ENCODE measurements at regions not wholly inside any gene's neighbourhood (a gene's known extent, or its start where the extent isn't known, plus 50 kb on each side); places are given as distances from the start of the nearest gene placed in this dataset.

DNA sequence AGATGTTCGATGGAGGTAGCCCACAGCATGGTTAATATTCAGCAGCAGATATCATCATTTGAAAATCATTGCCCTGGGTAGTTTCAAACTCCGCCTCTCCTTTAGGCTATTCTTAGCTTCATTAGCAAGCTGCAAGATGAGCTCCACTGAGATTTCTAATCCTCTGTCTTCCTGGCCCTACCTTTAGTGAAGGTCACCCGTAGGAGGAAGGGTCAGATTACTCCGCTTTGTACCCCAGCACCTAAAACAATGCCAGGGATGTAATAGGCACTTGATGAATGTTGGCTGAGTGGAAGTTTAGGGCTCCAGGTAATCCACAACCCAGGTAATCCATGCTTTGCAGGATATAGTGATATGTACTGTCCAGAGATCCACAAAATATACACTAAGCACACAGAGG lies 260.1 kb upstream of the MTNR1B start:
- no peak for DNase-seq (ENCODE audit: low spot score)

DNA sequence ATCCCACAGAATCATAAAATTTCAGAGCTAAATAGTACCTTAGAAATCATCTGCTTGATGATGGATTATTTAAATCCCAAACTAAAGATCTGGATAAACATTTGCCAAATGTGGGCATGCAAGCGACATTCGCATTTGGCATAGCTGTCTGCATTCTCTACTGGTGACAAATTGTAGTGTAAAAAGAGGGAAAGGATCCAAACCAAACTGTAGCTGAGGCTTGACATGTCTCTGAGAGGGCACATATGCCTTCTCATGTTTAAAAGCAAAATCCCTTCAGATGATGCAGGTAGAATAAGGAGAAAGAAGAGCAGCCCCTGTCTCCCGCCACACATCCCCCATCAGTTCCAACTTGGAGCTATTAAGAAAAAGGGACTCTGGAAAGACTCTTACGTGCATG lies 257.5 kb upstream of the MTNR1B start:
- DNase-seq (ENCODE audit: low spot score): no peak

DNA sequence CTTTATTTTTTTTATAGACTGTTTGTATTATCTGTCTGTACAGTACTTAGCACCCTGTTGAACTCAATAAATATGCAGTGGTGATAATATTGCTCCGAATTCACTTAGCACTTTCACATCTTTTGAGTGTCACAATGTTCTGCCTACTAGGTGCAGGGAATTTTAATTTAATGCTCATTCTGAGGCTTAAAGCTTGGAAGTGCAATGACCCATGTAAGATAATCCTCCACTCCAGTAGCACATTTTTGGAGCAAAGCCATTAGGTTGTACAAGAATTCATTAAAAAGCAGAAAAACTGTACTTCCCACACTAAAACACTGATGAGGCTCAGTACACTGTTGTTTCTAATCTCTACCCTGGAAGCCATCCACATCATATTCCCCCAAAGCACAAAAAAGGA lies 255.3 kb upstream of the MTNR1B start:
- no peak for DNase-seq (ENCODE audit: low spot score)

DNA sequence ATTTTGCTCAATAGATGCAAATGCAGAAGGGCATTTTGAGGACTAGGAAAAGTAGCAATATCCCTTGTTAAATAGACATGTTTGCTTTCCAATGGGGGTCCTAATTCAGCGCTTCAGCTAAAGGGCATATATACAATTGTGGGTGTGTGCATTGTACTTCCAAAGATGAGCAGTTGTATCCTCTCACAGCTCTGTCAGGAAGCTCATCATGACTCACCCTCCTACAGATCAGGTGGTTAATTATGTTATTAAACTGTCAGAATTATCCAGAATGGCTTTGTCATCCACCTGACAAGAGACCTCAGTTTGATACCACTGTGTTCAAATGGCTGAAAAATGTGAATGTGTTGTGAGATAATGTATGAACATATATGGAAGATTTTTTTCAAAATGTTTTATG lies 252.2 kb upstream of the MTNR1B start:
- no peak for DNase-seq (ENCODE audit: low spot score)

DNA sequence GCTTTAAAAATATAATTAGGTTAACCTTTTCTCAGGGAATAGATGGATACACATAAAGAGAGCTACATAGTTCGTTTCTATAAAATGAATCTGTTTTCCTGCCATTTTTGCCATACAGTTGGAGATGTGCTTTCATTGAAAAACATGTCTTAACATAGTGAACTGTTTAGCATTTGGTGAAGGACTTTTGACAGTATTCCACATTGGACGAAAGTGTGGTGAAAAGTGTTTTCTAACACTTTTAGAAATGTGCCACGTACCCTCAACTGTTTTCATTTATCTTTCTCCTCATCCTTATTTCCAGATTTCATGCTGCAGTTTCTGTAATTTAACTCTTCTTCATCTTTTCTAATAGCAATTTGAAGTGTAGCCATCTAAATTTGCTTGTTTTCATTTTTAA lies 249.1 kb upstream of the MTNR1B start:
- no peak for DNase-seq (ENCODE audit: low spot score)

- DNase-seq (ENCODE audit: low spot score): no peak
Measured at GRCh38 chr11:92725352-92725751, 244.1 kb upstream of the MTNR1B start.

GRCh38 chr11:92727123-92727522 lies 242.3 kb upstream of the MTNR1B start:
- DNase-seq (ENCODE audit: low spot score): no peak

DNA sequence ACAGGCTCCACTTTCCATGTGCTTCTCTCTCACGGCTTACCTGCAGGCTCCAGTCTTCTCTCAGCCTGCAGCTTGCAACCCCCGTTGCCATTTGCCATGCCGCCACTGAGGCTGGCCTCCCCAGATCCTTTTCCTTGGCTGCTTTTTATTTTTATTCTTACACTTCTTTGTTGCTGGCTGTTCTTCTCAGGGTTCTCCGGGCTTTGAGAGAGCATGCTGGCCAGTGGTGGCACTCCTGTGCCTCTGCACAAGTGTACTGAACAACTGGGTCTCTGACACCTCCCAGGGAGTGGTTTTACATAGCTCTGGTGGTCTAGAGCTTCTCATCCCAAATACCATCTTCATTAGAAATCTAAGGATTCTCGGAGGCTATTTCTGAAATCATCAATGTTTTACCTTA lies 241.7 kb upstream of the MTNR1B start:
- DNase-seq (ENCODE audit: low spot score): no peak

- DNase-seq (ENCODE audit: low spot score): no peak
Measured at GRCh38 chr11:92728628-92729027, 240.8 kb upstream of the MTNR1B start.

DNA sequence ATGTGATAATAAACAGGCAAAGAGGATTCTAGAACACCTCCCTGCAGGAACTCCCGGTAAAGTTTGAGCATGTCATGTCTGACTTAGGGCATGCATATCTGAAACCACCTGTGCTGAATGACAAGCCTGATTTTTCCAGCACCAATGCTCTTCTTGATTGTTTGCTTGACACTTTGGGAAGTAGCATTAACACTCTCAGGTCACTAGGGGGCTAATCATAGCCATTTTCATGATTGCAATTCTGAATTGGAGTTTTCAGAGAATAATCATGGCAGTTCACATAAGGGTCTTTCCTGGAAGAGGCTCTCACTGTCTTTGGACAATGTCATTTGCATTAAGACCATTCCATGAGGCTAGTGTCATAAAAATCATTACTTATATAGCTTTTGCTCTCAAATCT lies 234.4 kb upstream of the MTNR1B start:
- no peak for DNase-seq (ENCODE audit: low spot score)

DNA sequence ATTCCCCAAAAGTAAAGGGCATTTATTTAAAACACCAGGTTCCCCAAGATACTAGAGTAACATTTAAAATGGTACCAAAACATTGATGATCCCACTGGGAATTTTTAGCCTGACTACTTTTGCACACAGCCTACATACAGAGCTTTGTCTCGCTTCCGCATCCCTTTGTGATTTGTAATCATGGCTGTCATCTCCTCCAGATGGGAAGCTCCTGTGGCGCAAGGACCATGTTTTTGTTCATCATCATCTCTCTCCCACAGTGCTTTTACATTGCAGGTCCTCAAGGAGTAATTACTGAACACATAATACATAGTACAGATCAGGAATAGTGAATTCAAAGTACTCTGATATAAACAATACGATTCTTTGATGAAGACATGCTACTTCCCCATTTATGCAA lies 231.2 kb upstream of the MTNR1B start:
- no peak for DNase-seq (ENCODE audit: low spot score)

- no peak for DNase-seq (ENCODE audit: low spot score)
Measured at GRCh38 chr11:92739041-92739440, 230.4 kb upstream of the MTNR1B start.

DNA sequence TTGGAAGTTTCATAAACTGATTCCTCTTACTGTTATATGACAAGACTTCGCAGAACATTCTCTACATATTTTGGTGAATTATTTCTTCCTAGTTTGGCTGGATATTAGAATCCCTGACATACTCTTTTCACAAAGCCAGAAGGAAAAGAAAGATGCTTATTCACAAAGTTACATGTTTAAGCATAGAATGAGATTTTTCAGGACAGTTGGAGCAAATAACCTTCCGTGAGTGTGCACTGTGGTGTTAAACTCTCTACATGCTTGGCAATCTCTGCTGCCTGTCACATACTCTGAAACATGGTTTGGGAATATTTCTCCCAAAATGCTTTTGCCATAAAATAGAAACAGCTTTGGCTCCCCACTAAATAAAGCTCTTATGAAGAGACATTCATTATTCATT lies 230.0 kb upstream of the MTNR1B start:
- DNase-seq (ENCODE audit: low spot score): no peak

GRCh38 chr11:92740276-92740675 lies 229.2 kb upstream of the MTNR1B start:
- DNase-seq (ENCODE audit: low spot score): no peak

DNA sequence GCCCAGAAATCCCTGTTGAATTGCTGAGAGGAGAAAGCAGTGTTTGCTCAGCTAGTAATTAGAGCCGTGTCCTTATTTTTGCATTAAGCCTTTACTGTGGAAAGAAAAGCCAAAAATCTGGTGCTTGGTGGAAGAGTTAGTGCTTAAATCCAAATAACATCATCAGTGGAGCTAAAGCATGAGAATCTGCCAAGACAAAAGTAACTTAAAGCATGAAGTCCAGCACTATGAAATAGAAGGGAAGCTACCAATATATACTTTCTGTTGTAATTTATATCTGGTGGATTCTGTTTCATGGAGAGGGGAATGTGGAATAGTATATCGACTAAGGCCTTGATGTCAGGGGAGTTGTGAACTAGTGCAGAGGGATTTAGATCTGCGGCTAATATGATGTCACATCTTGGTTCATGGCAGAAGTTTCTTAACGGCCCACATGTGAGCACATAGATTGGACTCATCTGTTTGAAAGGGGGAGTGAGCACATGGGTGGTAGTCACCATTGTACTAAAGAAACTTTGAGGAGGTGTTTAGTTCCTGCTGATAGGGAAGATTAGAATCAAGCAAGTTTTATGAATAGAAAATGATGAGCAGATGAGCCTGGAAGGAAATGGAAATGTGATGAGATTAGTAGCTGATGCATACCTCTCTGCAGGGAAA lies 224.4 kb upstream of the MTNR1B start:
- DNase-seq (ENCODE audit: low spot score): no peak

GRCh38 chr11:92750794-92751193 lies 218.7 kb upstream of the MTNR1B start:
- no peak for DNase-seq (ENCODE audit: low spot score)

DNA sequence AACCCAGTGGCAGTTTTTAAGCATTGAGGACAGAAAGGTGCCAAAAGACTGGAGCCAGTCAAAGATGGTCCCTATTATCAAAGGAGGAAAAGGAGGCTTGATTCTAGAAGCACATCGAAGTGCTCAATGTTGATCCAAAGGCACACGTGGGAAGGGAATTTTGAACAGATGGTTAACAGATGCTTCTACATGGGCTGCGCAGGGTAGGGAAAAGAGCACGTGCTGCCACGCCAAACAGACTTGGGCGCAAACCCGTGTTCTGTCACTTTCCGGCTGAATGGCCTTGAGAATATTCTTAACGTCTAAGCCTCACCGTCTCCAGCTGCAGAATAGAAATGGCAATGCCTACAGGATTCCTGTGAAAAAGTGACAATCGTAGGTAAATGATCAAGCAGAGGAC lies 217.9 kb upstream of the MTNR1B start:
- DNase-seq (ENCODE audit: low spot score): no peak

DNA sequence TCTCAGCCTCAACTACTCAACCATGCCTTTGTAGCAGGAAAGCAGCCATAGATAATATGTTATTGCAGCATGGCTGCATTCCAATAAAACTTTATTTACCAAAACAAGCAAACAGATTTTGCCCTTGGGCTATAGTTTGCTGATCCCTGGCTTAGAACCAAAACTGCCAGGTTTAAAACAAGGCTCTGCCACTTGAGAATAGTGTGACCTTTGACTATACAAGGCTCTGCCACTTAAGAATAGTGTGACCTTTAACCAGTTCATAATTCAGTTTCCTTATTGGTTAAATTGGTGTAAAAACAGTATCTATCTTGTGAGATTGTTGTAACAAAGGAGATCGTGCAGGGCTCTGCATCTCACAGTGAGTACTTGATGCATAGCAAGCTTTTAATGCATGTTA lies 217.3 kb upstream of the MTNR1B start:
- no peak for DNase-seq (ENCODE audit: low spot score)

DNA sequence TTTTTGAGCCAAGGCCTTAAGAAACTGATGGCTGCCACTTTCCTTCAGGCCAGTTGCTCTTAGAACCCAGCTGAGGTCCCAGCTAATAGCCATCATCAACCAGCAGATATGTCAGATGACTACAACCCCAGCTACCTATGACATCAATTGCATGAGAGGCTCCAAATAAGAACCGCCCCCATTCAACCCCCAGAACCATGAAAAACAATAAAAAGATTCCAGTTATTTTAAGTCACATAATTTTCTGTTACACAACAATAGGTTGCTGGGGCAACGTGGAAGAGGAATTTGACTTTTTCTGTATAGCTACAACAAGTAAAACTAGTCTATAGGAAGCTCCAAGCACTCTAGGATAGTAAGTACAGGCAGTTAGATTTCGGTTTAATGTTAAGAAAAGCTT lies 216.3 kb upstream of the MTNR1B start:
- no peak for DNase-seq (ENCODE audit: low spot score)

DNA sequence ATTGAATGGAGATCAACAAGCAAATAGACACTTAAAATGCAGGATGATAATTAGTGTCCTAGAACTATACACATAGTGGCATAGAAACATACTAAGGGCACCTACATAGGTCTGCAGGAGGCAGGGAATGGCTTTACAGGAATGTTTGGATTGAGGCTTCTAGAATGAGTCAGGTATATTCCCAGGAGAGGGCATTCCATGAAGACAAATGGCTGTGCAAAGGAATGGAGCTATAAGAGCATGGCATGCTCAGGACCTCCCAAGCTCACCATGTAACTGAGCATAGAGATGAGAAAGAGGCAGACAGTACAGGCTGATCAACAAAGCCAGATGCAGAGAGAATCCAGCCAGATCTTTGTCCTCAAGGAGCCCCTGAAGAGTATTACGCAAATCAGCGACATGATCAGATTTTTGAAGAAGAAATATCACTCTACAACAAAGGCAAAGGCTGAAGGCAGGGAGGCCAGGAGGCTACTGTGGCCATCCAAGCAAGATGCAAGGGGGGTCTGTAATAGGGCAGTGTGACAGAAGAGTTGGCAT lies 211.1 kb upstream of the MTNR1B start:
- no peak for DNase-seq (ENCODE audit: low spot score)

GRCh38 chr11:92759571-92760214 lies 209.8 kb upstream of the MTNR1B start:
- DNase-seq (ENCODE audit: low spot score): no peak

DNA sequence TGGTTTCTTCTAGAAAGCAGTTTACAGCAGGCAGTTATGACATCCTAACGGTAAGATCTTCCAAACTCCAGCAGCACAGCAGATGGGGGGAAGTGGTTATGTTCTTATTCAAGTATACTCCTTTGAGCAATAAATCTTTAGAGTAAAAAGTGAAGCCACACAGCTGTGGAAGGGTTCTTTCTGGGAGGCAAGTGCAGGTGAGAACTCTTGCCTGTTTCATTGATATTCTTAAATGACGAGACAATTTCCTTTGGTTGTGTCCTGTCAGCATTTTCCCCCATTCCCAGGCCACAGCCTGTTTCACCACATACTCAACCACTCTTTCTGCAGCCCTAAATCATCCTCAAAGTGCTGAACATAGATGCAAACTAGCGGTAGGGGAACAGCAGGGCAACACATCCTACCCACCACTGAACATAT lies 207.3 kb upstream of the MTNR1B start:
- DNase-seq (ENCODE audit: low spot score): no peak

- DNase-seq (ENCODE audit: low spot score): no peak
Measured at GRCh38 chr11:92763336-92763735, 206.1 kb upstream of the MTNR1B start.

- no peak for DNase-seq (ENCODE audit: low spot score)
Measured at GRCh38 chr11:92764128-92764527, 205.3 kb upstream of the MTNR1B start.

Data from left forelimb (tissue), 1 donor.